HCT116 (cell line): ENCODE measurements at regions not wholly inside any gene's neighbourhood (a gene's known extent, or its start where the extent isn't known, plus 50 kb on each side); places are given as distances from the start of the nearest gene placed in this dataset.

Source experiments
- ATAC-seq: fragments of 200-7000 bp; cut with Tn5 transposase; 2 replicates; pipeline ENCODE4 v1.9.1; 2020; ENCODE audit warnings: mild to moderate bottlenecking, moderate library complexity
- BruUV-seq: library from RNA; stranded (reverse); fragments of 400-500 nt; replicated peaks from 2 replicates; lab custom pipeline; 2021; lab: Mats Ljungman, UMichigan
- CTCF ChIA-PET: fragments of 300-600 bp; sonication (Branson Sonifier 250); formaldehyde crosslinking; loops from one replicate; lab custom pipeline; 2021; ENCODE audit warnings: antibody characterized with exemption; lab: Charles Lee
- POLR2A ChIA-PET: fragments of 300-600, 350-600 bp; sonication (Branson Sonifier 250); formaldehyde crosslinking; loops from one replicate; lab custom pipeline; 2021; ENCODE audit warnings: antibody characterized with exemption; lab: Charles Lee
- RAD21 ChIA-PET, 2 experiments: fragments of 300-600 bp; sonication (Branson Sonifier 250); formaldehyde crosslinking; loops; one replicate each; lab custom pipeline; 2023; ENCODE audit warnings: low total read pairs in 2 of 2; ENCODE audit not compliant: uncharacterized antibody in 2 of 2, unreplicated experiment in 2 of 2, low non-redundant PET in 1 of 2; lab: Charles Lee
- DNase-seq: peaks from one replicate; pipeline ENCODE4 v3.0.0-alpha.2; 2010; ENCODE audit warnings: low read depth, low spot score
- H2AFZ ChIP-seq: fragments of 200-600 bp; shearing (Covaris generic), sonication (generic); 2 replicates; pipeline ENCODE4 v1.6.1; 2017; ENCODE audit warnings: low read depth, mixed run types, mixed read lengths, antibody characterized with exemption, low read length; ENCODE audit not compliant: poor library complexity, severe bottlenecking
- H3K27ac ChIP-seq: 2 replicates; pipeline ENCODE4 v1.5.1; 2012; ENCODE audit warnings: low read depth, low read length
- H3K27me3 ChIP-seq: fragments of 200-600 bp; sonication (generic); 2 replicates; pipeline ENCODE4 v1.6.1; 2016; ENCODE audit warnings: mixed run types, low read length, mixed read lengths; ENCODE audit not compliant: insufficient read depth
- H3K36me3 ChIP-seq, 2 experiments: fragments of 200-500 bp in 1 of 2; fragments of 200-600 bp in 1 of 2; sonication (Bioruptor generic) in 1 of 2; sonication (generic) in 1 of 2; 2 replicates each; pipeline versions ENCODE4 v1.5.1 to v1.6.1; 2014 to 2016; ENCODE audit warnings: low read length in 2 of 2, inconsistent platforms in 1 of 2, mixed read lengths in 1 of 2, mixed run types in 1 of 2; ENCODE audit not compliant: insufficient read depth in 2 of 2, control insufficient read depth in 1 of 2
- H3K4me1 ChIP-seq, 2 experiments: fragments of 200-600 bp in 1 of 2; sonication (generic) in 1 of 2; 2 replicates each; pipeline versions ENCODE4 v1.5.1 to v1.6.1; 2012 to 2017; ENCODE audit warnings: low read length in 2 of 2, inconsistent platforms in 1 of 2, mild to moderate bottlenecking in 1 of 2, mixed read lengths in 1 of 2, mixed run types in 1 of 2, moderate library complexity in 1 of 2; ENCODE audit not compliant: insufficient read depth in 2 of 2, control insufficient read depth in 1 of 2
- H3K4me2 ChIP-seq: fragments of 200-600 bp; sonication (generic); 2 replicates; pipeline ENCODE4 v1.6.1; 2017; ENCODE audit warnings: mixed run types, low read length, mixed read lengths
- H3K4me3 ChIP-seq, 2 experiments: fragments of 200-600 bp in 1 of 2; sonication (generic) in 1 of 2; replicated peaks in 1 of 2; 2 replicates each; pipeline ENCODE4 v1.5.1; 2011 to 2016; ENCODE audit warnings: low read length in 2 of 2, control low read depth in 1 of 2, low read depth in 1 of 2, mild to moderate bottlenecking in 1 of 2, mixed read lengths in 1 of 2, mixed run types in 1 of 2
- H3K79me2 ChIP-seq: fragments of 200-600 bp; sonication (generic); 2 replicates; pipeline ENCODE4 v1.6.1; 2017; ENCODE audit warnings: mild to moderate bottlenecking, mixed run types, low read length, moderate library complexity, mixed read lengths; ENCODE audit not compliant: insufficient read depth
- H3K9ac ChIP-seq: fragments of 200-600 bp; sonication (generic); 2 replicates; pipeline ENCODE4 v1.6.1; 2016; ENCODE audit warnings: low read length, mixed read lengths
- H3K9me2 ChIP-seq: fragments of 200-600 bp; sonication (generic), shearing (Covaris generic); 2 replicates; pipeline ENCODE4 v1.6.1; 2017; ENCODE audit warnings: mixed run types, mild to moderate bottlenecking, moderate library complexity; ENCODE audit not compliant: insufficient read depth
- H3K9me3 ChIP-seq, 2 experiments: fragments of 200-500 bp in 1 of 2; fragments of 200-600 bp in 1 of 2; sonication (Bioruptor generic) in 1 of 2; sonication (generic) in 1 of 2; 2 replicates each; pipeline ENCODE4 v1.6.1; 2014 to 2017; ENCODE audit warnings: low read length in 2 of 2, mixed read lengths in 2 of 2, inconsistent platforms in 1 of 2, low read depth in 1 of 2, mild to moderate bottlenecking in 1 of 2, mixed run types in 1 of 2, moderate library complexity in 1 of 2; ENCODE audit not compliant: control insufficient read depth in 1 of 2, insufficient read depth in 1 of 2
- H4K20me1 ChIP-seq: fragments of 200-600 bp; sonication (generic), shearing (Covaris generic); 2 replicates; pipeline ENCODE4 v1.6.1; 2017; ENCODE audit warnings: mixed run types, mild to moderate bottlenecking, moderate library complexity; ENCODE audit not compliant: insufficient read depth
- CEBPB ChIP-seq: IDR thresholded peaks from 2 replicates; pipeline ENCODE4 v1.6.1; 2012; ENCODE audit warnings: low read depth
- EZH2phosphoT487 ChIP-seq: fragments of 200-600 bp; IDR thresholded peaks from 2 replicates; pipeline ENCODE4 v1.6.1; 2018; ENCODE audit warnings: antibody characterized with exemption, borderline replicate concordance
- JUND ChIP-seq: IDR thresholded peaks from 2 replicates; pipeline ENCODE4 v1.6.1; 2012
- REST ChIP-seq: IDR thresholded peaks from 2 replicates; pipeline ENCODE4 v1.6.1; 2012; ENCODE audit warnings: low read depth
- SIN3A ChIP-seq: IDR thresholded peaks from 2 replicates; pipeline ENCODE4 v1.6.1; 2012; ENCODE audit warnings: low read depth
- TCF7L2 ChIP-seq: IDR thresholded peaks from 2 replicates; pipeline ENCODE4 v1.7.0; 2011; ENCODE audit warnings: borderline replicate concordance, inconsistent platforms; ENCODE audit not compliant: insufficient read depth, insufficient read length; ENCODE audit errors: extremely low read depth
- YY1 ChIP-seq: IDR thresholded peaks from 2 replicates; pipeline ENCODE4 v1.6.1; 2011; ENCODE audit warnings: low read length, low read depth, moderate library complexity, mild to moderate bottlenecking; ENCODE audit not compliant: insufficient replicate concordance; ENCODE audit errors: extremely low read depth
- ZNF274 ChIP-seq: fragments of 200-500 bp; sonication (Bioruptor generic); IDR thresholded peaks from 2 replicates; pipeline ENCODE4 v1.6.1; 2014; ENCODE audit warnings: mild to moderate bottlenecking, low read depth, low read length, inconsistent platforms
- intact Hi-C: fragments of 100-400 bp; cut with micrococcal nuclease; formaldehyde crosslinking; loops from 2 replicates; pipeline ENCODE4 v1.10.0; 2022

- no peak for TF ChIP-seq YY1
- TF ChIP-seq REST, result no peak
- TF ChIP-seq, all 23 proteins: peak for 0
These were observed 532.3 kb downstream of the SLC4A3 start (continued) for GRCh38 chr2:220159738-220160137.

GRCh38 chr2:220162320-220162719, 534.9 kb downstream of the SLC4A3 start:
- no peak overlapping the region for H3K4me2 ChIP-seq
- no peak for ATAC-seq
- intact Hi-C loops, result no loop called here
- H3K27me3 ChIP-seq, result no peaks in the 10 kb centered on the region
- TF ChIP-seq REST (no peak), TCF7L2 (no peak), JUND (no peak), SIN3A (no peak), EZH2phosphoT487 (no peak), ZNF274 (no peak), CEBPB (no peak)
- H3K79me2 ChIP-seq, result no peaks in the 10 kb centered on the region
- DNase-seq, result no peak
- ChIA-PET CTCF (no interaction called here), RAD21 (no interaction called here), POLR2A (no interaction called here)
- no peak overlapping the region for H2AFZ ChIP-seq
- no TSS peak for BruUV-seq
- H3K9me2 ChIP-seq, result no peaks in the 10 kb centered on the region
- no peaks in the 10 kb centered on the region; the same call in 1 of the 2 replicates for H4K20me1 ChIP-seq
- no peaks in the 10 kb centered on the region for H3K36me3 ChIP-seq
- H3K27ac ChIP-seq, result no peak overlapping the region
- no peak overlapping the region for H3K9ac ChIP-seq
- H3K4me1 ChIP-seq, result no peaks in the 10 kb centered on the region
- H3K9me3 ChIP-seq, result no peaks in the 10 kb centered on the region; a peak in 1 of 4 replicates
- H3K4me3 ChIP-seq, result no peak overlapping the region
